Suprapubic skin (tissue), 3 donors: ENCODE measurements at regions not wholly inside any gene's neighbourhood (a gene's known extent, or its start where the extent isn't known, plus 50 kb on each side); places are given as distances from the start of the nearest gene placed in this dataset.

Experiments
- CTCF ChIP-seq, 2 donors: fragments of 200-600 bp in 1 of 2; fragments of 450-650 bp in 1 of 2; sonication (generic) in 1 of 2; IDR thresholded peaks; one replicate each; pipeline ENCODE4 v1.5.1; 2016 to 2019; ENCODE audit warnings: antibody characterized with exemption in 2 of 2, mild to moderate bottlenecking in 1 of 2, moderate library complexity in 1 of 2
- POLR2A ChIP-seq, 2 donors: fragments of 450-650 bp; IDR thresholded peaks; one replicate each; pipeline ENCODE4 v1.6.1; 2017; ENCODE audit warnings: antibody characterized with exemption in 2 of 2, mild to moderate bottlenecking in 2 of 2, moderate library complexity in 2 of 2

- no peak for TF ChIP-seq CTCF (IDR thresholded peaks at IDR 0.05)
- no peak for TF ChIP-seq POLR2A (IDR thresholded peaks at IDR 0.05)
Measured at GRCh38 chr16:9251026-9251425, 159.6 kb downstream of the HAPSTR1 start.
